ENCODE measurements at regions not wholly inside any gene's neighbourhood (a gene's known extent, or its start where the extent isn't known, plus 50 kb on each side); places are given as distances from the start of the nearest gene placed in this dataset.

GRCh38 chr16:59042301-59042700, 308.2 kb upstream of the GOT2 start:
- TF ChIP-seq CTCF (IDR thresholded peaks at IDR 0.05; ENCODE audit: low read length) (no peak), EZH2 (optimal IDR thresholded peaks at IDR 0.05; ENCODE audit: low read depth, low read length) (no peak), EZH2phosphoT487 (IDR thresholded peaks at IDR 0.05; ENCODE audit: low read length) (no peak)
